ENCODE measurements at regions not wholly inside any gene's neighbourhood (a gene's known extent, or its start where the extent isn't known, plus 50 kb on each side); places are given as distances from the start of the nearest gene placed in this dataset.

DNA sequence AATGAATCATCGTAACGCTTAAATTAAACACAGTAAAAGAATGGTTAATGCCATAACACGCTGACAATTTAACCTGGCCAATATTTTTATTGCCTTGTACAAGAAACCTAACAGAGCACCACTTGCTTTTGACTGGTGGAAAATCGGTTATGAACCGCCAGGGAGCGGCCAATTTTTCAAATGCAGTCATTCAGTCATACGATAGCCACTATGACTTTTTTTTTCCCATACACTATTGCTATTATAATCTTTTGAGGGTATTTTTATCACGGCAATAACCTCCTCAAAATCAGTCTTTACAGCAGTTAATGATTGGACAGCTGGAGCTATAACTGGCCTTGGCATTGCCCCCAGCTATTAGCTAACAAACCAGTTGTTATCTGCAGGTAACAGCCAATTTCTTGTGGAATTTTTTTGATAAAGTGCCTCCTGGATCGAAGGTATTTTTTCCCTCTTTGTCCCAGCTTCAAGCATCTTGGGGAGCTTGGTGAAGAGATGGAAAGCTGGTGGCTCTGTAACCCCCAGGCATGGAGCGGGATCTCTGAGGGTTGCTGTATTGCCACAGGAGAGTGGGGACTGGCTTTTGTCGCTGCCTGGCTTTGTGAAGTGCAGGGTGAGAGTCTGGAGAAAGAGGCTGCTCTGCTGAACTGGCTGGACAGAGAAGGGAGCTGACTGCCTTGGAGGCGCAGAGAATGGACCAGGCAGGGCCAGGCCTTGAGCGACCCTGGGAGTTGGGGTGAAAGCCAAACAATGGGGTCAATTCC, 198.4 kb upstream of the ZNF536 start:
- Histone ChIP-seq H3K27me3 (ENCODE audit: control insufficient read depth, insufficient read depth, low read length) (no peaks in the 10 kb centered on the region), H2AK9ac (replicated peaks; ENCODE audit: low read depth, low read length, poor library complexity) (no peak overlapping the region), H3K23ac (ENCODE audit: low read depth, low read length) (no peak overlapping the region), H3K4me2 (ENCODE audit: low read depth, low read length) (no peak overlapping the region), H3K4me3 (ENCODE audit: insufficient read depth, low read depth, low read length) (no peak overlapping the region), H4K20me1 (ENCODE audit: insufficient read depth, low read length) (no peaks in the 10 kb centered on the region), H3K27ac (ENCODE audit: insufficient read depth, low read length) (no peak overlapping the region), H4K91ac (ENCODE audit: insufficient read depth, low read depth, low read length) (no peak overlapping the region), H3K9ac (ENCODE audit: low read depth, low read length) (no peak overlapping the region), H3K14ac (replicated peaks; ENCODE audit: low read depth, low read length) (no peak overlapping the region), H2BK15ac (ENCODE audit: low read depth, low read length) (no peak overlapping the region), H2BK120ac (ENCODE audit: low read depth, low read length) (no peak overlapping the region), H3K9me3 (ENCODE audit: control insufficient read depth, insufficient read depth, low read length) (peaks cover 38% of the 10 kb centered on the region), H2BK20ac (ENCODE audit: low read depth, low read length) (no peak overlapping the region), H3K79me1 (ENCODE audit: low read depth in 1 of 2, low read length in 2 of 2) (no peaks in the 10 kb centered on the region), H3K56ac (ENCODE audit: extremely low read depth, insufficient read depth, low read length) (no peak overlapping the region), H3K36me3 (ENCODE audit: control insufficient read depth, insufficient read depth, low read length) (no peaks in the 10 kb centered on the region), H4K5ac (ENCODE audit: low read depth, low read length) (no peak overlapping the region), H3K4me1 (ENCODE audit: control insufficient read depth, insufficient read depth, low read length) (no peaks in the 10 kb centered on the region), H2AFZ (replicated peaks; ENCODE audit: low read length, poor library complexity) (no peak overlapping the region), H4K8ac (ENCODE audit: low read depth in 2 of 2, low read length in 2 of 2) (no peak overlapping the region), H2AK5ac (ENCODE audit: low read depth, low read length) (no peak overlapping the region), H2BK5ac (ENCODE audit: low read depth, low read length, poor library complexity, severe bottlenecking) (no peak overlapping the region), H3K4ac (ENCODE audit: low read depth, low read length) (no peak overlapping the region), H3K9me1 (ENCODE audit: insufficient read depth, low read length) (no peaks in the 10 kb centered on the region), H3K18ac (ENCODE audit: low read depth, low read length) (no peak overlapping the region)
- in situ Hi-C loops (cut with MboI; ENCODE audit: low sequenced_read_pairs) (no loop called here), intact Hi-C loops (cut with micrococcal nuclease) (no loop called here), dilution Hi-C loops (cut with HindIII; ENCODE audit: low sequenced_read_pairs, unreplicated experiment) (no loop called here)
- TF ChIP-seq MXI1 (IDR thresholded peaks at IDR 0.05; ENCODE audit: borderline replicate concordance, low read depth, low read length), result no peak
- TF ChIP-seq BHLHE40 (IDR thresholded peaks at IDR 0.05; ENCODE audit: low read depth, low read length), result no peak
- no peak for TF ChIP-seq CHD1 (IDR thresholded peaks at IDR 0.05; ENCODE audit: low read depth, low read length)
- TF ChIP-seq MAFK (IDR thresholded peaks at IDR 0.05; ENCODE audit: low read depth, low read length), result no peak
- TF ChIP-seq NFE2L2 (IDR thresholded peaks at IDR 0.05; ENCODE audit: low read depth, low read length), result no peak
- TF ChIP-seq RCOR1 (IDR thresholded peaks at IDR 0.05; ENCODE audit: insufficient replicate concordance, low read length), result no peak
- no peak for TF ChIP-seq RAD21 (IDR thresholded peaks at IDR 0.05; ENCODE audit: low read length)
- no peak for TF ChIP-seq MAZ (IDR thresholded peaks at IDR 0.05; ENCODE audit: borderline replicate concordance, low read depth, low read length)
- no peak for TF ChIP-seq SMC3 (IDR thresholded peaks at IDR 0.05; ENCODE audit: low read depth, low read length)
- TF ChIP-seq, protein P1, sequence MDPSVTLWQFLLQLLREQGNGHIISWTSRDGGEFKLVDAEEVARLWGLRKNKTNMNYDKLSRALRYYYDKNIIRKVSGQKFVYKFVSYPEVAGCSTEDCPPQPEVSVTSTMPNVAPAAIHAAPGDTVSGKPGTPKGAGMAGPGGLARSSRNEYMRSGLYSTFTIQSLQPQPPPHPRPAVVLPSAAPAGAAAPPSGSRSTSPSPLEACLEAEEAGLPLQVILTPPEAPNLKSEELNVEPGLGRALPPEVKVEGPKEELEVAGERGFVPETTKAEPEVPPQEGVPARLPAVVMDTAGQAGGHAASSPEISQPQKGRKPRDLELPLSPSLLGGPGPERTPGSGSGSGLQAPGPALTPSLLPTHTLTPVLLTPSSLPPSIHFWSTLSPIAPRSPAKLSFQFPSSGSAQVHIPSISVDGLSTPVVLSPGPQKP (IDR thresholded peaks at IDR 0.05; ENCODE audit: borderline replicate concordance, low read depth, low read length), result no peak
- ATAC-seq (ENCODE audit: low read depth) (no peak), DNase-seq (no peak)
- CTCF ChIA-PET, result no interaction called here
- no TSS peak for BruUV-seq (replicated peaks)
- POLR2A ChIA-PET (ENCODE audit: unreplicated experiment), result no interaction called here
- WGBS, 2 experiments (ENCODE audit: extremely low coverage in 2 of 2, insufficient read length in 1 of 2), result 43% methylated on average over 4 of the region's 13 CpGs; no CpG with 5 or more reads in 1 of the 2 experiments

Measured in IMR-90 (cell line).